WTC11 (cell line): ENCODE measurements at regions not wholly inside any gene's neighbourhood (a gene's known extent, or its start where the extent isn't known, plus 50 kb on each side); places are given as distances from the start of the nearest gene placed in this dataset.
A peak's percentile ranks its signal among the peaks of the same experiment; 100 is the strongest.

Source experiments
- ATAC-seq: fragments of 200-7000 bp; cut with Tn5 transposase; 2 replicates; pipeline ENCODE4 v1.10.0; 2021; ENCODE audit warnings: mild to moderate bottlenecking, moderate library complexity
- CTCF ChIA-PET: fragments of 300-600 bp; sonication (Branson Sonifier 250); formaldehyde crosslinking; loops from one replicate; lab custom pipeline; 2021; ENCODE audit warnings: antibody characterized with exemption; lab: Charles Lee
- POLR2A ChIA-PET: fragments of 350-600 bp; sonication (Branson Sonifier 250); formaldehyde crosslinking; loops from one replicate; lab custom pipeline; 2021; ENCODE audit warnings: antibody characterized with exemption; lab: Charles Lee
- DNase-seq: peaks from one replicate; pipeline ENCODE4 v3.0.0; 2021; ENCODE audit warnings: low spot score
- H3K27ac Mint-ChIP-seq: 2 replicates; pipeline ENCODE4 v1.8.0; 2021; ENCODE audit warnings: mixed read lengths
- H3K27me3 Mint-ChIP-seq: 2 replicates; pipeline ENCODE4 v1.8.0; 2021; ENCODE audit warnings: low read depth, mild to moderate bottlenecking, moderate library complexity, mixed read lengths
- H3K36me3 Mint-ChIP-seq: 2 replicates; pipeline ENCODE4 v1.8.0; 2021; ENCODE audit warnings: mixed read lengths
- H3K4me1 Mint-ChIP-seq: 2 replicates; pipeline ENCODE4 v1.8.0; 2022; ENCODE audit warnings: mixed read lengths
- H3K4me3 Mint-ChIP-seq: 2 replicates; pipeline ENCODE4 v1.8.0; 2021; ENCODE audit warnings: mild to moderate bottlenecking, moderate library complexity, mixed read lengths
- H3K9me3 Mint-ChIP-seq: 2 replicates; pipeline ENCODE4 v1.8.0; 2021; ENCODE audit warnings: mixed read lengths
- ATF3 ChIP-seq: sonication (generic); formaldehyde crosslinking; conservative IDR thresholded peaks from 2 replicates; pipeline ENCODE4 v1.8.1; 2022; ENCODE audit warnings: mild to moderate bottlenecking, missing genetic modification reagents
- ATF6 ChIP-seq: sonication (generic); formaldehyde crosslinking; IDR thresholded peaks from 2 replicates; pipeline ENCODE4 v1.8.1; 2023; ENCODE audit warnings: mild to moderate bottlenecking, missing genetic modification reagents
- CREM ChIP-seq: sonication (generic); formaldehyde crosslinking; IDR thresholded peaks from 2 replicates; pipeline ENCODE4 v1.8.1; 2022; ENCODE audit warnings: mild to moderate bottlenecking, missing genetic modification reagents, moderate library complexity
- ESRRA ChIP-seq: sonication (generic); formaldehyde crosslinking; IDR thresholded peaks from 2 replicates; pipeline ENCODE4 v1.8.1; 2022; ENCODE audit warnings: mild to moderate bottlenecking, missing genetic modification reagents, borderline replicate concordance
- FOXP1 ChIP-seq: sonication (generic); formaldehyde crosslinking; IDR thresholded peaks from 2 replicates; pipeline ENCODE4 v1.8.0; 2022; ENCODE audit warnings: missing genetic modification reagents, mild to moderate bottlenecking, moderate library complexity, borderline replicate concordance
- GRHL2 ChIP-seq: fragments of 250-450 bp; sonication (Bioruptor Pico); IDR thresholded peaks from 2 replicates; pipeline ENCODE4 v1.8.0; 2022; ENCODE audit warnings: mild to moderate bottlenecking, moderate library complexity; ENCODE audit not compliant: insufficient replicate concordance, severe bottlenecking
- NR2C2 ChIP-seq: sonication (generic); formaldehyde crosslinking; IDR thresholded peaks from 2 replicates; pipeline ENCODE4 v1.8.0; 2022; ENCODE audit warnings: mild to moderate bottlenecking, missing genetic modification reagents
- RELA ChIP-seq: sonication (generic); formaldehyde crosslinking; IDR thresholded peaks from 2 replicates; pipeline ENCODE4 v1.8.1; 2022; ENCODE audit warnings: missing genetic modification reagents, mild to moderate bottlenecking, borderline replicate concordance
- ZBTB21 ChIP-seq: sonication (generic); formaldehyde crosslinking; IDR thresholded peaks from 2 replicates; pipeline ENCODE4 v1.8.1; 2023; ENCODE audit warnings: mild to moderate bottlenecking, missing genetic modification reagents, borderline replicate concordance
- ZNF232 ChIP-seq: sonication (generic); formaldehyde crosslinking; IDR thresholded peaks from 2 replicates; pipeline ENCODE4 v1.8.0; 2022; ENCODE audit warnings: mild to moderate bottlenecking, missing genetic modification reagents
- ZNF317 ChIP-seq: sonication (generic); formaldehyde crosslinking; IDR thresholded peaks from 2 replicates; pipeline ENCODE4 v1.8.1; 2023; ENCODE audit warnings: low read depth, mild to moderate bottlenecking, moderate library complexity, missing genetic modification reagents, borderline replicate concordance
- ZNF423 ChIP-seq: fragments of 250-450 bp; sonication (Bioruptor Pico); IDR thresholded peaks from 2 replicates; pipeline ENCODE4 v2.1.2; 2022; ENCODE audit warnings: mild to moderate bottlenecking, moderate library complexity
- TF ChIP-seq, protein P1 (sequence below): sonication (generic); formaldehyde crosslinking; IDR thresholded peaks from 2 replicates; pipeline ENCODE4 v1.8.0; 2022; ENCODE audit warnings: missing genetic modification reagents
- TF ChIP-seq, protein P2 (sequence below): sonication (generic); formaldehyde crosslinking; IDR thresholded peaks from 2 replicates; pipeline ENCODE4 v1.8.1; 2023; ENCODE audit warnings: mild to moderate bottlenecking, missing genetic modification reagents, moderate library complexity

DNA sequence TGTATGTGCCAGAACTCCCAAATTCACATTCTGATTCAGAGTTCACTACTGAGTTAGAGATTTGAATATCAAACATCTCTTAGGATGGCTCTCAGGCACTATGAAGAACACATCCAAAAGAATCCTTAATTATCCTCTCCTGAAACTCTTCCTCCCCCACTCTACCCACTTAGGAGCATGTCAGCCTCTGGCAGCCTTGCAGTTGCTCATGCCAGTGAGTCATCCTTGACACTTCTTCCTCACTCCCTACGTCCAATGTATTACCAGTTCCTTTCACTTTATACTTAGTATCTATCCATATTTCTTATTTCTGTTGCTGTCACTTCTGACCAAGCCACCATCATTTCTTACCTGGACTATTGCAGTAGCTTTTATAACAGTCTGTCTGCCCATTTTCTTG, 192.0 kb upstream of the IMPG1 start (continued):
- no peak for TF ChIP-seq RELA
- no peak for TF ChIP-seq GRHL2
- no peak for TF ChIP-seq ATF3 (CRISPR knock-in tag)
- TF ChIP-seq, all 79 proteins: peak for 0

- Mint-ChIP-seq H3K4me3 (no peak overlapping the region), H3K27ac (no peak overlapping the region), H3K36me3 (peaks cover 46% of the 10 kb centered on the region), H3K4me1 (no peaks in the 10 kb centered on the region), H3K9me3 (peaks cover 77% of the 10 kb centered on the region), H3K27me3 (peaks cover 15% of the 10 kb centered on the region; the same call in 1 of the 2 replicates)
- ChIA-PET POLR2A (no interaction called here), CTCF (no interaction called here)
- ATAC-seq (no peak), DNase-seq (no peak)
- TF ChIP-seq RELA: no peak
- no peak for TF ChIP-seq NR2C2
Measured at GRCh38 chr6:76262240-76262639, 189.8 kb upstream of the IMPG1 start.

- DNase-seq (no peak), ATAC-seq (no peak)
- H3K27me3 Mint-ChIP-seq: no peaks in the 10 kb centered on the region; the same call in 1 of the 2 replicates
- CTCF ChIA-PET: no interaction called here
- no peaks in the 10 kb centered on the region for H3K36me3 Mint-ChIP-seq
- 0 out of 2 replicates have a peak, but pooled peaks cover 8% of the 10 kb centered on the region for H3K9me3 Mint-ChIP-seq
- H3K27ac Mint-ChIP-seq: no peak overlapping the region
- no peak for TF ChIP-seq ZBTB21
- no peak for TF ChIP-seq CREM (CRISPR knock-in tag)
- TF ChIP-seq, protein P1, sequence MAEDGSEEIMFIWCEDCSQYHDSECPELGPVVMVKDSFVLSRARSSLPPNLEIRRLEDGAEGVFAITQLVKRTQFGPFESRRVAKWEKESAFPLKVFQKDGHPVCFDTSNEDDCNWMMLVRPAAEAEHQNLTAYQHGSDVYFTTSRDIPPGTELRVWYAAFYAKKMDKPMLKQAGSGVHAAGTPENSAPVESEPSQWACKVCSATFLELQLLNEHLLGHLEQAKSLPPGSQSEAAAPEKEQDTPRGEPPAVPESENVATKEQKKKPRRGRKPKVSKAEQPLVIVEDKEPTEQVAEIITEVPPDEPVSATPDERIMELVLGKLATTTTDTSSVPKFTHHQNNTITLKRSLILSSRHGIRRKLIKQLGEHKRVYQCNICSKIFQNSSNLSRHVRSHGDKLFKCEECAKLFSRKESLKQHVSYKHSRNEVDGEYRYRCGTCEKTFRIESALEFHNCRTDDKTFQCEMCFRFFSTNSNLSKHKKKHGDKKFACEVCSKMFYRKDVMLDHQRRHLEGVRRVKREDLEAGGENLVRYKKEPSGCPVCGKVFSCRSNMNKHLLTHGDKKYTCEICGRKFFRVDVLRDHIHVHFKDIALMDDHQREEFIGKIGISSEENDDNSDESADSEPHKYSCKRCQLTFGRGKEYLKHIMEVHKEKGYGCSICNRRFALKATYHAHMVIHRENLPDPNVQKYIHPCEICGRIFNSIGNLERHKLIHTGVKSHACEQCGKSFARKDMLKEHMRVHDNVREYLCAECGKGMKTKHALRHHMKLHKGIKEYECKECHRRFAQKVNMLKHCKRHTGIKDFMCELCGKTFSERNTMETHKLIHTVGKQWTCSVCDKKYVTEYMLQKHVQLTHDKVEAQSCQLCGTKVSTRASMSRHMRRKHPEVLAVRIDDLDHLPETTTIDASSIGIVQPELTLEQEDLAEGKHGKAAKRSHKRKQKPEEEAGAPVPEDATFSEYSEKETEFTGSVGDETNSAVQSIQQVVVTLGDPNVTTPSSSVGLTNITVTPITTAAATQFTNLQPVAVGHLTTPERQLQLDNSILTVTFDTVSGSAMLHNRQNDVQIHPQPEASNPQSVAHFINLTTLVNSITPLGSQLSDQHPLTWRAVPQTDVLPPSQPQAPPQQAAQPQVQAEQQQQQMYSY (CRISPR knock-in tag): no peak
- TF ChIP-seq, all 79 proteins: peak for 0
- Mint-ChIP-seq H3K4me3 (no peak overlapping the region), H3K4me1 (no peaks in the 10 kb centered on the region)
- POLR2A ChIA-PET: no interaction called here
Measured at GRCh38 chr6:76250666-76251065, 178.2 kb upstream of the IMPG1 start.

- H3K36me3 Mint-ChIP-seq: no peaks in the 10 kb centered on the region
- peaks cover 5% of the 10 kb centered on the region; the same call in 1 of the 2 replicates for H3K27me3 Mint-ChIP-seq
- CTCF ChIA-PET: interaction anchor here (1.2 kb wide), 1 partner anchor 28 kb away, joined by 3 read pairs; no protein-coding TSS in a partner anchor
- TF ChIP-seq ESRRA (no peak), ZNF232 (CRISPR knock-in tag) (no peak), ZNF317 (CRISPR knock-in tag) (no peak), ZNF423 (CRISPR knock-in tag) (no peak), FOXP1 (CRISPR knock-in tag) (no peak), ATF6 (no peak)
- TF ChIP-seq, protein P2, sequence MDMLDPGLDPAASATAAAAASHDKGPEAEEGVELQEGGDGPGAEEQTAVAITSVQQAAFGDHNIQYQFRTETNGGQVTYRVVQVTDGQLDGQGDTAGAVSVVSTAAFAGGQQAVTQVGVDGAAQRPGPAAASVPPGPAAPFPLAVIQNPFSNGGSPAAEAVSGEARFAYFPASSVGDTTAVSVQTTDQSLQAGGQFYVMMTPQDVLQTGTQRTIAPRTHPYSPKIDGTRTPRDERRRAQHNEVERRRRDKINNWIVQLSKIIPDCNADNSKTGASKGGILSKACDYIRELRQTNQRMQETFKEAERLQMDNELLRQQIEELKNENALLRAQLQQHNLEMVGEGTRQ (CRISPR knock-in tag): no peak
- 0 out of 2 replicates have a peak, but pooled peaks cover 5% of the 10 kb centered on the region for H3K9me3 Mint-ChIP-seq
- ATAC-seq: 0 out of 2 replicates have a peak, but pooled peaks have one; percentile 22
- POLR2A ChIA-PET: no interaction called here
- no peak overlapping the region for H3K27ac Mint-ChIP-seq
- DNase-seq: no peak
- H3K4me1 Mint-ChIP-seq: no peaks in the 10 kb centered on the region
- H3K4me3 Mint-ChIP-seq: no peak overlapping the region
Measured at GRCh38 chr6:76247527-76247926, 175.1 kb upstream of the IMPG1 start.
